CD4-positive, alpha-beta T cell (primary cell): ENCODE measurements at regions not wholly inside any gene's neighbourhood (a gene's known extent, or its start where the extent isn't known, plus 50 kb on each side); places are given as distances from the start of the nearest gene placed in this dataset.

Source experiments
- ATAC-seq: fragments of 200-7000 bp; cut with Tn5 transposase; one replicate; pipeline ENCODE4 v1.10.0; 2022; ENCODE audit warnings: mild to moderate bottlenecking; ENCODE audit not compliant: poor library complexity
- CTCF ChIA-PET: fragments of 350-600 bp; sonication (Branson Sonifier 250); formaldehyde crosslinking; loops from one replicate; lab custom pipeline; 2021; ENCODE audit warnings: antibody characterized with exemption, inconsistent platforms; lab: Charles Lee
- POLR2A ChIA-PET: fragments of 350-600 bp; sonication (Branson Sonifier 250); formaldehyde crosslinking; loops from one replicate; lab custom pipeline; 2021; ENCODE audit warnings: antibody characterized with exemption, inconsistent platforms; lab: Charles Lee
- DNase-seq, 14 experiments: peaks; one replicate each; pipeline ENCODE4 v3.0.0-alpha.2; 2013 to 2020; ENCODE audit warnings: mixed read lengths in 2 of 14
- H3K27ac ChIP-seq, 2 donors: one replicate each; pipeline versions ENCODE4 v1.5.1 to v1.7.0; 2013; ENCODE audit warnings: low read length in 2 of 2, low read depth in 1 of 2, mild to moderate bottlenecking in 1 of 2
- H3K27me3 ChIP-seq, 2 experiments: 1 replicate in 1 of 2; 2 replicates in 1 of 2; pipeline versions ENCODE4 v1.6.1 to v1.7.0; 2013; ENCODE audit warnings: low read length in 2 of 2, control low read depth in 1 of 2, mild to moderate bottlenecking in 1 of 2, moderate library complexity in 1 of 2; ENCODE audit not compliant: insufficient read depth in 2 of 2, control insufficient read depth in 1 of 2
- H3K36me3 ChIP-seq: one replicate; pipeline ENCODE4 v1.6.1; 2013; ENCODE audit warnings: low read length, control low read depth; ENCODE audit not compliant: insufficient read depth
- H3K4me1 ChIP-seq: one replicate; pipeline ENCODE4 v1.6.1; 2013; ENCODE audit warnings: low read length, control low read depth; ENCODE audit not compliant: insufficient read depth
- H3K4me3 ChIP-seq: one replicate; pipeline ENCODE4 v1.5.1; 2013; ENCODE audit warnings: mild to moderate bottlenecking, low read length, moderate library complexity
- H3K9me3 ChIP-seq, 2 experiments: 1 replicate in 1 of 2; 2 replicates in 1 of 2; pipeline versions ENCODE4 v1.6.1 to v1.7.0; 2013; ENCODE audit warnings: low read length in 2 of 2, mild to moderate bottlenecking in 2 of 2, control low read depth in 1 of 2, moderate library complexity in 1 of 2; ENCODE audit not compliant: control insufficient read depth in 1 of 2, insufficient read depth in 1 of 2
- H3K27ac Mint-ChIP-seq: one replicate; pipeline ENCODE4 v1.8.0; 2020; ENCODE audit warnings: mixed read lengths
- H3K27me3 Mint-ChIP-seq: one replicate; pipeline ENCODE4 v1.8.0; 2021; ENCODE audit warnings: mixed read lengths
- H3K36me3 Mint-ChIP-seq: one replicate; pipeline ENCODE4 v1.8.0; 2021; ENCODE audit warnings: low read depth, mixed read lengths
- H3K4me1 Mint-ChIP-seq: one replicate; pipeline ENCODE4 v1.8.0; 2021; ENCODE audit warnings: low read depth, mixed read lengths
- H3K4me3 Mint-ChIP-seq: one replicate; pipeline ENCODE4 v1.8.0; 2020; ENCODE audit warnings: mild to moderate bottlenecking, mixed read lengths
- H3K9me3 Mint-ChIP-seq: one replicate; pipeline ENCODE4 v1.8.0; 2020; ENCODE audit warnings: mixed read lengths
- CTCF ChIP-seq: fragments of 200-600 bp; IDR thresholded peaks from one replicate; pipeline ENCODE4 v1.8.0; 2022; ENCODE audit warnings: antibody characterized with exemption, mild to moderate bottlenecking
- intact Hi-C, 2 experiments: fragments of 100-400 bp; cut with DNase I in 1 of 2; cut with micrococcal nuclease in 1 of 2; formaldehyde crosslinking; loops; one replicate each; pipeline versions ENCODE4 v1.15.1 to v1.9.0; 2023 to 2025; cut with DNase I, micrococcal nuclease

- no peaks in the 10 kb centered on the region for H3K9me3 ChIP-seq
- ATAC-seq (no peak), DNase-seq (no peak)
- H3K36me3 ChIP-seq = no peaks in the 10 kb centered on the region
- no peaks in the 10 kb centered on the region for H3K4me1 Mint-ChIP-seq
- no peak overlapping the region for H3K27ac ChIP-seq
- no peak overlapping the region for H3K4me3 ChIP-seq
- H3K27me3 ChIP-seq = no peaks in the 10 kb centered on the region
- H3K9me3 Mint-ChIP-seq = peaks cover 15% of the 10 kb centered on the region
- no peaks in the 10 kb centered on the region for H3K36me3 Mint-ChIP-seq
- intact Hi-C loops = no loop called here
- no peak overlapping the region for H3K27ac Mint-ChIP-seq
- ChIA-PET CTCF (interaction anchor here (0.6 kb wide), 1 partner anchor 34 kb away, joined by 3 read pairs; no protein-coding TSS in a partner anchor), POLR2A (no interaction called here)
- no peaks in the 10 kb centered on the region for H3K4me1 ChIP-seq
- no peaks in the 10 kb centered on the region for H3K27me3 Mint-ChIP-seq
- H3K4me3 Mint-ChIP-seq = no peak overlapping the region
- TF ChIP-seq CTCF = no peak
Observed at GRCh38 chr4:127118681-127119080, 514.1 kb upstream of the INTU start.

GRCh38 chr4:127120441-127121090 lies 512.2 kb upstream of the INTU start:
- ChIA-PET CTCF (no interaction called here), POLR2A (no interaction called here)
- Histone ChIP-seq H3K9me3 (no peaks in the 10 kb centered on the region), H3K36me3 (no peaks in the 10 kb centered on the region), H3K27me3 (no peaks in the 10 kb centered on the region), H3K4me1 (no peaks in the 10 kb centered on the region), H3K27ac (no peak overlapping the region), H3K4me3 (no peak overlapping the region)
- intact Hi-C loops = no loop called here
- Mint-ChIP-seq H3K4me1 (no peaks in the 10 kb centered on the region), H3K4me3 (no peak overlapping the region), H3K36me3 (no peaks in the 10 kb centered on the region), H3K27ac (no peak overlapping the region), H3K9me3 (peaks cover 12% of the 10 kb centered on the region), H3K27me3 (no peaks in the 10 kb centered on the region)
- ATAC-seq = no peak
- TF ChIP-seq CTCF = no peak
- DNase-seq = no peak

DNA sequence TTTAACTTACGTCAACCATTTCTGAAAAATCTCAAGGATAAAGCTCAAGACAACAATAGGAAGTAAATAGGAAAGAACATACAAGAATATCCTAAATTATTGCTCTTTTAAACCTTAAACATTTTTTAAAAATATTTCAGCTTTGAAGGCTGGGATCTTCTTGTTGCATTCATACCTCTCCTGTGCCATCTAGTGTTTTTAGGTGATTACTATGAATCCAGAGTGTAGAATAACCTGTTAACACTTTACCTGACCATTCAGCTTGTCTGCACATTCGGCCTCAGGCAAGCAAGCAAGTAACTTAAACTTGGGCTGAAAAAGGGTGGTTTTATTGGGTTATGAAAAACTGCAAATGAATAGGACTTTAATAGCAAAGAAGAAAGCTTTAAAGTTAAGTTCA lies 507.8 kb upstream of the INTU start:
- ATAC-seq (no peak), DNase-seq (no peak)
- intact Hi-C loops = no loop called here
- H3K4me1 Mint-ChIP-seq = no peaks in the 10 kb centered on the region
- ChIA-PET POLR2A (no interaction called here), CTCF (no interaction called here)
- no peaks in the 10 kb centered on the region for H3K36me3 Mint-ChIP-seq
- no peak overlapping the region for H3K27ac Mint-ChIP-seq
- Histone ChIP-seq H3K36me3 (no peaks in the 10 kb centered on the region), H3K27me3 (no peaks in the 10 kb centered on the region), H3K4me1 (no peaks in the 10 kb centered on the region), H3K27ac (no peak overlapping the region), H3K4me3 (no peak overlapping the region), H3K9me3 (peaks cover 0 to 4% of the 10 kb centered on the region in 2 experiments)
- H3K27me3 Mint-ChIP-seq = no peaks in the 10 kb centered on the region
- H3K9me3 Mint-ChIP-seq = peaks cover 6% of the 10 kb centered on the region
- no peak overlapping the region for H3K4me3 Mint-ChIP-seq
- no peak for TF ChIP-seq CTCF
